ENCODE measurements at regions not wholly inside any gene's neighbourhood (a gene's known extent, or its start where the extent isn't known, plus 50 kb on each side); places are given as distances from the start of the nearest gene placed in this dataset.

- Mint-ChIP-seq H3K36me3 (ENCODE audit: low read depth) (no peaks in the 10 kb centered on the region), H3K27ac (no peak overlapping the region), H3K27me3 (ENCODE audit: insufficient read depth) (peaks cover 8% of the 10 kb centered on the region), H3K4me3 (no peak overlapping the region), H3K4me1 (ENCODE audit: low read depth) (peaks cover 32% of the 10 kb centered on the region), H3K9me3 (no peaks in the 10 kb centered on the region)
- TF ChIP-seq, protein P1, sequence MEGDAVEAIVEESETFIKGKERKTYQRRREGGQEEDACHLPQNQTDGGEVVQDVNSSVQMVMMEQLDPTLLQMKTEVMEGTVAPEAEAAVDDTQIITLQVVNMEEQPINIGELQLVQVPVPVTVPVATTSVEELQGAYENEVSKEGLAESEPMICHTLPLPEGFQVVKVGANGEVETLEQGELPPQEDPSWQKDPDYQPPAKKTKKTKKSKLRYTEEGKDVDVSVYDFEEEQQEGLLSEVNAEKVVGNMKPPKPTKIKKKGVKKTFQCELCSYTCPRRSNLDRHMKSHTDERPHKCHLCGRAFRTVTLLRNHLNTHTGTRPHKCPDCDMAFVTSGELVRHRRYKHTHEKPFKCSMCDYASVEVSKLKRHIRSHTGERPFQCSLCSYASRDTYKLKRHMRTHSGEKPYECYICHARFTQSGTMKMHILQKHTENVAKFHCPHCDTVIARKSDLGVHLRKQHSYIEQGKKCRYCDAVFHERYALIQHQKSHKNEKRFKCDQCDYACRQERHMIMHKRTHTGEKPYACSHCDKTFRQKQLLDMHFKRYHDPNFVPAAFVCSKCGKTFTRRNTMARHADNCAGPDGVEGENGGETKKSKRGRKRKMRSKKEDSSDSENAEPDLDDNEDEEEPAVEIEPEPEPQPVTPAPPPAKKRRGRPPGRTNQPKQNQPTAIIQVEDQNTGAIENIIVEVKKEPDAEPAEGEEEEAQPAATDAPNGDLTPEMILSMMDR (IDR thresholded peaks at IDR 0.05): no peak
- DNase-seq: no peak
Observed at GRCh38 chr5:37893434-37894134, 53.7 kb upstream of the GDNF start.

DNA sequence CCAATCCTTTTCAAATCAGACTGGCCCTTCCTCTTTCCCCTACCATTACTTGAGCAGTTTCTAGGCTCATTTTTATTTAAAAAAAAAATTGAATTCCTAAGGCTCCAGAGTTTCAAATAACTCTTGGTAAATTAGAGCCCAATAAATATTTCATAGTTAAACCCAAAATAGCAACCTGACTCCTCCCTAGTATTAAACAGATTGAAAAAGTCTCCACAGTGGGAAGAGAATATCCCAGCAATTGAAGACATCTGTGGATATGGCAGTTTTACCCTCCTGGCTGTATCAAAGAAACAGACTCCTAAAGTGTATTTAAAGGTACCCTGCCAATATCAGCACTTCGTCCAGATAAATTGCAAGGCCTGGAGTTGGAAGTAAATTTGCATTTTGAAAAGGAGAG is 52.7 kb upstream of the GDNF start:
- peaks cover 42% of the 10 kb centered on the region for H3K4me1 Mint-ChIP-seq (ENCODE audit: low read depth)
- H3K36me3 Mint-ChIP-seq (ENCODE audit: low read depth): no peaks in the 10 kb centered on the region
- no peak for DNase-seq
- peaks cover 10% of the 10 kb centered on the region for H3K27me3 Mint-ChIP-seq (ENCODE audit: insufficient read depth)
- no peaks in the 10 kb centered on the region for H3K9me3 Mint-ChIP-seq
- no peak overlapping the region for H3K27ac Mint-ChIP-seq
- no peak overlapping the region for H3K4me3 Mint-ChIP-seq
- TF ChIP-seq, protein P1 (IDR thresholded peaks at IDR 0.05): no peak

DNA sequence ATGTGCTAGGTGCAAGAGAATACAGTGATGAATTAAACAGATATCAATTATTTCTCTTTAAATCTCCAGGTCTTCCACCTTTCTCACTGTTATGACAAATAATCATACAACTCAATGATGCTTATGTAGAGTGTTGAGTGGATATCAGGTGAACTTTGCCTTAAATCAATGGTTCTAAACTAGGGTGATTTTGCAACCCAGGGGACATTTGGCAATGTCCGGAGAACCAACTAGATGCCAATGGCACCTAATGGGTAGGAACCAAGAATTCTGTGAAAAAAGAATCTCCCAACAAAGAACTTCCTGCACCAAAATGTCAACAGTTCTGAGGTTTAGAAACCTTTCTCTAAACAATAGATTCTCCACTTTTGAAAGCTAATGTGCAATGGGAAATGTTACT is 52.0 kb upstream of the GDNF start:
- no peak overlapping the region for H3K27ac Mint-ChIP-seq
- no peak overlapping the region for H3K4me3 Mint-ChIP-seq
- no peaks in the 10 kb centered on the region for H3K9me3 Mint-ChIP-seq
- H3K36me3 Mint-ChIP-seq (ENCODE audit: low read depth): no peaks in the 10 kb centered on the region
- no peak for DNase-seq
- H3K4me1 Mint-ChIP-seq (ENCODE audit: low read depth): peaks cover 43% of the 10 kb centered on the region
- H3K27me3 Mint-ChIP-seq (ENCODE audit: insufficient read depth): peaks cover 10% of the 10 kb centered on the region
- TF ChIP-seq, protein P1 (IDR thresholded peaks at IDR 0.05): no peak

DNA sequence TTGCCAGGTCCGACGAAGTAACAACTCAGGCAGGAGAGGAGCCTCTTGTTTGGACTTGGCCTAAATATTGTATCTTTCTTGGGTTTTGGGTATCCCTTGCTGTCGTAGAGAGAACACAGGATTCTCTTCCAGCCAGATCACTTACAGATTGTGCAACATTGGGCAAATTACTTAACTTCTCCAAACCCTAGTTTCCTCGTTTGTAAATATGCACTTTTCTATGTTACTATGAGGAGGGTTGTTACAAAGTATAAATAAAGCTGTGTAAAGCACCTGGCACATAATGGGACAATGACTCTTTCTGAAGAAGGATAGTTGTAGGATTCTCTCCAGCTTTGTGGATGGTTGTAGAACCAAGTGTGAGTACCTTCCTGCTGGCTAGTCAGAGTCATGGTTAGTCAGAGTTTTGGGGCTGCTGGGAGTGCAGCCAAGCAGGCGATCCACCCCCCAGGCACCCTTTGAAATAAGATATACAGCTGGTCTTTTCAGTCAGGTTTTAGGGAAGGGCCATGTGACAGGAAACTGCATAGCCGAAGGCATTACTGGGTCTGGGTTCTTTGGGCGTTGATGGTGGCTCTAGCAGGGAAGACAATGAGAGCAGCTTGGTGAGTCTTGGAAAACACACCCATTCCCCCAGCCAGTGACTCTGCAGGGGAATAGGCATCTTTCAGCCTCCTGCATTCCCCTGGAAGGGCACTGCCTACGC is 49.9 kb upstream of the GDNF start:
- Mint-ChIP-seq H3K4me3 (peak overlapping the region; percentile 49), H3K9me3 (no peaks in the 10 kb centered on the region), H3K36me3 (ENCODE audit: low read depth) (no peaks in the 10 kb centered on the region), H3K27me3 (ENCODE audit: insufficient read depth) (peaks cover 10% of the 10 kb centered on the region), H3K27ac (peak overlapping the region; percentile 84), H3K4me1 (ENCODE audit: low read depth) (peaks cover 44% of the 10 kb centered on the region)
- peak; percentile 88 for DNase-seq
- TF ChIP-seq, protein P1 (IDR thresholded peaks at IDR 0.05): no peak

Measured in HFFc6 (cell line).